ENCODE measurements at regions not wholly inside any gene's neighbourhood (a gene's known extent, or its start where the extent isn't known, plus 50 kb on each side); places are given as distances from the start of the nearest gene placed in this dataset.

DNA sequence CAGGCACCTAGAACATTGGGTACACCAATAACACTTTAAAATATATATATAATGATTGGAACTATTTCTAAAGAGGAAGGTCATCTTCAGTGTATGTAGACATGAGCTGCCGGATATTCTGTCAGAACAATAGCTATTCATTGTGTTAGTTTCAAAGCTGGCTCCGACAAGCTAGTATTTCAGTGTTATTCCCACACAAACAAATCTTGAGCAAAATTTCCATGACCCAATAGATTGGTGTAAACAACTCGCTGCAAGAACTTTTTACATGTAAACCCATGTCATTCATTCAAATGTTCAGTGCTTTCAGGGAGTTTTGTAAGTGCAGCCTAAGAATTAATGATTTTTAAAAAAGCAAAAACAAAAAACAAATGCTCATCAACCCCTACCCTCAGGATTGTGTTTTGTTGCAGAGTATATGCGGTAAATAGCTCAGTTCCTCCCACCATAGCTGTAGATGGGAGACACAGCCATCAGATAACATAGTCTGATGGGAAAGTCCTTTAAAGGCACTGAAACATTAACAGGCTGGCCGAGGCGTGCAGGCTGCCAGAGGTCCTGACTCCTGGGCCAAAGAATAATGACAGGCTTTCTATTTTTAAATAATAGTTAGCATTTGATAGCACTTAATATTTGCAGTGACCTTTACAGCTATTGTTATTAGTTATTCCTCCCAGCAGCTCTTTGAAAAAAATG is 150.3 kb upstream of the ARHGAP5 start:
- TF ChIP-seq, protein P1, sequence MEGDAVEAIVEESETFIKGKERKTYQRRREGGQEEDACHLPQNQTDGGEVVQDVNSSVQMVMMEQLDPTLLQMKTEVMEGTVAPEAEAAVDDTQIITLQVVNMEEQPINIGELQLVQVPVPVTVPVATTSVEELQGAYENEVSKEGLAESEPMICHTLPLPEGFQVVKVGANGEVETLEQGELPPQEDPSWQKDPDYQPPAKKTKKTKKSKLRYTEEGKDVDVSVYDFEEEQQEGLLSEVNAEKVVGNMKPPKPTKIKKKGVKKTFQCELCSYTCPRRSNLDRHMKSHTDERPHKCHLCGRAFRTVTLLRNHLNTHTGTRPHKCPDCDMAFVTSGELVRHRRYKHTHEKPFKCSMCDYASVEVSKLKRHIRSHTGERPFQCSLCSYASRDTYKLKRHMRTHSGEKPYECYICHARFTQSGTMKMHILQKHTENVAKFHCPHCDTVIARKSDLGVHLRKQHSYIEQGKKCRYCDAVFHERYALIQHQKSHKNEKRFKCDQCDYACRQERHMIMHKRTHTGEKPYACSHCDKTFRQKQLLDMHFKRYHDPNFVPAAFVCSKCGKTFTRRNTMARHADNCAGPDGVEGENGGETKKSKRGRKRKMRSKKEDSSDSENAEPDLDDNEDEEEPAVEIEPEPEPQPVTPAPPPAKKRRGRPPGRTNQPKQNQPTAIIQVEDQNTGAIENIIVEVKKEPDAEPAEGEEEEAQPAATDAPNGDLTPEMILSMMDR (IDR thresholded peaks at IDR 0.05; ENCODE audit: insufficient read depth, low read length) = no peak
- no peak for DNase-seq (ENCODE audit: low read depth)
- H3K4me3 ChIP-seq (ENCODE audit: low read depth, low read length) = no peak overlapping the region

DNA sequence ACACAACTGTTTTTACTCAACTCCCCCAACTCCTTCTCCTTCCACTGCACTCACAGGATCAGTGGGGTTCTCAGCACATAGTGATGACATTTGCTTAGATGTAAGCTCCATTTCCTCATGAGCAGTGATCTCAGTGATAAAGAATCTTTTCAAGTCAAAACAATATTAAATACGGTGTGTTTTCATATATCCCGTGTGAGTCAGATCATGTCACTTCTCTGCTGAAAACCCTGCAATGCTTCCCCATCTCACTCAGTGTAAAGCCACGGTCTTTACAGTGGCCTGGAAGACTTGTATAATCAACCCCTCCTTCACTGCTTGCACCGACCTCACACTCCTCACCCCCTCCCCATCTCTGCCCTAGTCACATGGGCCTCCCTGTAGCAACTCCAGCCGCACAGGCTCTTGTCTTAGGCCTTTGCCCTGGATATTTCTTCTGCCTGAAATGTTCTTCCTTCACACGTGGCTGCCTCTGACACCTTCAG is 149.7 kb upstream of the ARHGAP5 start:
- peak; percentile 82 for DNase-seq (ENCODE audit: low read depth)
- TF ChIP-seq, protein P1 (IDR thresholded peaks at IDR 0.05; ENCODE audit: insufficient read depth, low read length) = no peak
- H3K4me3 ChIP-seq (ENCODE audit: low read depth, low read length) = no peak overlapping the region

DNA sequence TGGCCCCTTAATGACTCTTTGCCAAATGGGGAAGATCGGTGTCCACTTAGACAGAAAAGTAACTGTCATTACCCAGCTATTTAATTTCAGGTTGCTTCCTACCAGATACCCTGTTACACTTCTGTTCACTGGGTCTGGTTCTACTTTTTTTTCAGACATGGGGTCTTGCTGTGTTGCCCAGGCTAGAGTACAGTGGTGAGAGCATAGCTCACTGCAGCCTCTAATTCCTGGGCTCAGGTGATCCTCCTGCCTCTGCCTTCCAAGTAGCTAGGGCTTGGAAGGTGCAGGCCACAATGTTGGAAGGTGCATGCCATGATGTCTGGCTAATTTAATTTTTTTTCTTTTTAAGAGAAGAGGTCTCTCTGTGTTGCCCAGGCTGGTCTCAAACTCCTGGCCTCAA is 147.0 kb upstream of the ARHGAP5 start:
- TF ChIP-seq, protein P1 (IDR thresholded peaks at IDR 0.05; ENCODE audit: insufficient read depth, low read length) = no peak
- H3K4me3 ChIP-seq (ENCODE audit: low read depth, low read length) = no peak overlapping the region
- no peak for DNase-seq (ENCODE audit: low read depth)

DNA sequence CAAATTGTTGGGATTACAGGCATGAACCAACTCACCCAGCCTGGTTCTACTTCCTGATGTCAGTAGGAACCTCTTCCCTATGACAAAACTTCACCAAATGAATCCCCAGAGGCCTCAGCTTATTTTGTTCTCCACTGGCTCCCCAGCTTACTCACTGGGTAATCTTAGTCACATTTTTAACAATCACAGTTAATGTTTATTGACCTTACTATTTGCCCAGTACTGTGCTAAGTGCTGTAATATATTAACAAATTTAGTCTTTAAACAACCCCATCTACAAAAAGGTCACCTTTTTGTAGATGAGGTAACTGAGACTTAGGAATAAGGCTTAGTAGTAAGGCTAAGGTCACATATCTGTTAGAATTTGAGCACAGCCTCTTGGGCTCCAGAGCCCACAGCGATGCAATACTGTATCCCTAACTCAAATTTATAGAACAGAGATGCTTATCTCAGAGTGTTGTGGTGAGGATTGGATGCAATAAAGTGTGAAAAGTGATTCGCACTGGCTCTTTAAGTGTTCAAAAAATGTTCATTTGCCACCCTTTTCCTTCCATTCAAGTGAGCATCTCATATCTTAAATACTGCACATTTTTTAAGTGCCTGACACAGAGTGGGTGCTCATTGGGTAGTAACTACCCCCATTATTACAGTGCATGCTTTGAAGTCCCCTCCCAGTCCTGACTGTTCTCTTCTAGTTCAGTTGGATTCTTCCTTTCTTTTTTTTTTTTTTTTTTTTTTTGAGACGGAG is 146.4 kb upstream of the ARHGAP5 start:
- TF ChIP-seq, protein P1 (IDR thresholded peaks at IDR 0.05; ENCODE audit: insufficient read depth, low read length) = no peak
- DNase-seq (ENCODE audit: low read depth) = peak; percentile 25
- H3K4me3 ChIP-seq (ENCODE audit: low read depth, low read length) = no peak overlapping the region

DNA sequence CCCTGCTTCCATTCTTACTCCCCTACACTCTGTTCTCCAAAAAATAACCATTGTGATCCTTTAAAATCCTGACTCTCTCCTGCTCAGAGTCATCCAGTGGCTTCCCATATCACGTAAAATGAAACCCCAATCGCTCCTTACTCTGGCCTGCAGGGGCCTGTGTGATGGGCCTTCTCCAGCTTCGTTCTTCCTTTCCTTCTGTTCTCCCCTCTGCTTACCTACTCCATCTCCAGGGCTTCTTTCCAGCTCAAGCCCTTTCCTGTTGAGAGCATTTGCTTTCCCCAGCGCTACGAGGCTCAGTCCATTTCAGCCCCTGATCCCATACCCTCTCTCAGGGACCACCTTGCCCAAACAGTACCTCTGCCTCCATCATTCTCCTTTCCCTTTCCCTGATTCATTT is 144.4 kb upstream of the ARHGAP5 start:
- TF ChIP-seq, protein P1 (IDR thresholded peaks at IDR 0.05; ENCODE audit: insufficient read depth, low read length) = no peak
- no peak overlapping the region for H3K4me3 ChIP-seq (ENCODE audit: low read depth, low read length)
- DNase-seq (ENCODE audit: low read depth) = no peak

DNA sequence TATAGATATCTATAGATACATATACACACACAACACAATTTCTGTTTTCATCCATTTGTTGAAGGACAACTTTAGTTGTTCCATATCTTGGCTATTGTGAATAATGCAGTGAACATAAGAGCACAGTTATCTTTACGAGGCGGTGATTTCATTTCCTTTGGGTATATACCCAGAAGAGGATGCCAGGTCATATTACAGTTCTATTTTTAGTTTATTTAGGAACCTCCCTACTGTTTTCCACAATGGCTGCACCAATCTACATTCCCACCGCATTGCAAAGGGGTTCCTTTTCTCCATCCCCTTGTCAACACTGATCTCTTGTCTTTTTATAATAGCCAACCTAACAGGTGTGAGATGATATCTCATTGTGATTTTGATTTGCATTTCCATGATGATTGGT is 143.4 kb upstream of the ARHGAP5 start:
- no peak overlapping the region for H3K4me3 ChIP-seq (ENCODE audit: low read depth, low read length)
- DNase-seq (ENCODE audit: low read depth) = peak; percentile 50
- TF ChIP-seq, protein P1 (IDR thresholded peaks at IDR 0.05; ENCODE audit: insufficient read depth, low read length) = no peak
